ENCODE measurements at regions not wholly inside any gene's neighbourhood (a gene's known extent, or its start where the extent isn't known, plus 50 kb on each side); places are given as distances from the start of the nearest gene placed in this dataset.

- intact Hi-C loops (cut with DNase I; ENCODE audit: low total_unique reads) (no loop called here), in situ Hi-C loops (cut with MboI; ENCODE audit: low sequenced_read_pairs in 4 of 4) (no loop called here)
- TF ChIP-seq POLR2A (IDR thresholded peaks at IDR 0.05) (no peak), CTCF (IDR thresholded peaks at IDR 0.05 in 4 of 5, conservative IDR thresholded peaks at IDR 0.05 in 1 of 5) (no peak)
- Histone ChIP-seq H3K4me3 (no peak overlapping the region), H3K27me3 (no peaks in the 10 kb centered on the region), H3K4me1 (peaks cover 13 to 27% of the 10 kb centered on the region in 2 donors), H3K27ac (no peak overlapping the region), H3K36me3 (no peaks in the 10 kb centered on the region), H3K9me3 (no peaks in the 10 kb centered on the region)
- DNase-seq (no peak), ATAC-seq (no peak)
These were observed 257.6 kb upstream of the ZPLD1 start for GRCh38 chr3:102177075-102177755.

- Histone ChIP-seq H3K9me3 (no peaks in the 10 kb centered on the region), H3K36me3 (no peaks in the 10 kb centered on the region), H3K27ac (peak overlapping the region in 2 of 4 donors; percentile 58 to 61), H3K4me1 (peaks cover 17 to 31% of the 10 kb centered on the region in 2 donors), H3K27me3 (no peaks in the 10 kb centered on the region), H3K4me3 (no peak overlapping the region)
- ATAC-seq (no peak), DNase-seq (no peak)
- intact Hi-C loops (cut with DNase I; ENCODE audit: low total_unique reads) (no loop called here), in situ Hi-C loops (cut with MboI; ENCODE audit: low sequenced_read_pairs in 4 of 4) (no loop called here)
- TF ChIP-seq POLR2A (IDR thresholded peaks at IDR 0.05) (no peak), CTCF (IDR thresholded peaks at IDR 0.05 in 4 of 5, conservative IDR thresholded peaks at IDR 0.05 in 1 of 5) (no peak)
These were observed 256.0 kb upstream of the ZPLD1 start for GRCh38 chr3:102178817-102179216.

- Histone ChIP-seq H3K4me1 (peaks cover 17 to 31% of the 10 kb centered on the region in 2 donors), H3K9me3 (no peaks in the 10 kb centered on the region), H3K4me3 (no peak overlapping the region), H3K27ac (peak overlapping the region; percentile 38 to 61 (median 60)), H3K36me3 (no peaks in the 10 kb centered on the region), H3K27me3 (no peaks in the 10 kb centered on the region)
- intact Hi-C loops (cut with DNase I; ENCODE audit: low total_unique reads) (no loop called here), in situ Hi-C loops (cut with MboI; ENCODE audit: low sequenced_read_pairs in 4 of 4) (no loop called here)
- TF ChIP-seq POLR2A (IDR thresholded peaks at IDR 0.05), result no peak
- no peak for TF ChIP-seq CTCF (IDR thresholded peaks at IDR 0.05 in 4 of 5, conservative IDR thresholded peaks at IDR 0.05 in 1 of 5)
- DNase-seq (no peak), ATAC-seq (no peak)
These were observed 255.3 kb upstream of the ZPLD1 start for GRCh38 chr3:102179326-102180177.

- in situ Hi-C loops (cut with MboI; ENCODE audit: low sequenced_read_pairs in 4 of 4) (no loop called here), intact Hi-C loops (cut with DNase I; ENCODE audit: low total_unique reads) (no loop called here)
- peaks cover 17 to 31% of the 10 kb centered on the region in 2 donors for H3K4me1 ChIP-seq
- H3K27ac ChIP-seq, result peak overlapping the region; percentile 38 to 61 (median 60)
- no peak for TF ChIP-seq POLR2A (IDR thresholded peaks at IDR 0.05)
- no peak for TF ChIP-seq CTCF (IDR thresholded peaks at IDR 0.05 in 4 of 5, conservative IDR thresholded peaks at IDR 0.05 in 1 of 5)
- ATAC-seq, result peak; percentile 53 to 68
- H3K4me3 ChIP-seq, result no peak overlapping the region
- H3K36me3 ChIP-seq, result no peaks in the 10 kb centered on the region
- H3K9me3 ChIP-seq, result no peaks in the 10 kb centered on the region
- no peaks in the 10 kb centered on the region for H3K27me3 ChIP-seq
- DNase-seq, result no peak
These were observed 254.4 kb upstream of the ZPLD1 start for GRCh38 chr3:102180280-102180931.

Data from gastrocnemius medialis (tissue), 4 donors.